ENCODE measurements at regions not wholly inside any gene's neighbourhood (a gene's known extent, or its start where the extent isn't known, plus 50 kb on each side); places are given as distances from the start of the nearest gene placed in this dataset.

- H3K27me3 Mint-ChIP-seq (ENCODE audit: low read depth) = peaks cover 13% of the 10 kb centered on the region
- ChIA-PET POLR2A (no interaction called here), CTCF (no interaction called here)
- no peaks in the 10 kb centered on the region for H3K36me3 Mint-ChIP-seq
- H3K4me1 Mint-ChIP-seq = peaks cover 25% of the 10 kb centered on the region
- no peak overlapping the region for H3K4me3 Mint-ChIP-seq
- no peaks in the 10 kb centered on the region for H3K9me3 Mint-ChIP-seq
- DNase-seq (ENCODE audit: low spot score) = no peak
- ATAC-seq = peak; percentile 22
- TF ChIP-seq ZNF263 (CRISPR knock-in tag; IDR thresholded peaks at IDR 0.05; ENCODE audit: low read depth) (peak; percentile 93), AR (CRISPR knock-in tag; IDR thresholded peaks at IDR 0.05) (no peak)
- H3K27ac Mint-ChIP-seq = no peak overlapping the region; the same call in 1 of the 2 replicates
These were observed 137.2 kb downstream of the DLL1 start for GRCh38 chr6:170153436-170154319.

DNA sequence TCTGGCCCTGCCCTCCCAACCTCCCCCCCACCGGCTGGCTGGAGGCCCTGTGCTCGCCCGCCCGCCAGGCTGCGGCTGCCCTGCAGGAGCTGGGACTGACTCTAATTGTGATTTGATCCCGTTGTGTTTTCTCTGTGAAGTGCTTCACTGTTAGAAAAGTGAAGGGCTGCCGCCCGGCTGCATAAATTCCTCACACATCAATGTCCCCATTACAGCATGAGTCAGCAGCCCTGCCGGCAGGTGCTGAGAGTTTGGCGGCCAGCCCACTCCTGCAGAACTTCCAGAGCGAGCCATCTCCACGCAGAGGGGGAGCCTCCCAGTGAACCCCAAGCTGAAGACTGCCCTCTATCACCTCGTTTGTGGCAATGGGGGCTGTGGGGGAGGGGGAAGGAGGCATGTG, 137.9 kb downstream of the DLL1 start:
- peak; percentile 52 for DNase-seq (ENCODE audit: low spot score)
- Mint-ChIP-seq H3K9me3 (no peaks in the 10 kb centered on the region), H3K4me1 (peaks cover 32% of the 10 kb centered on the region), H3K27ac (peak overlapping the region; percentile 49; the same call in 1 of the 2 replicates), H3K36me3 (no peaks in the 10 kb centered on the region), H3K27me3 (ENCODE audit: low read depth) (peaks cover 13% of the 10 kb centered on the region), H3K4me3 (no peak overlapping the region)
- TF ChIP-seq NFE2L1 (CRISPR knock-in tag; IDR thresholded peaks at IDR 0.05) (peak; percentile 70; the same call in 1 of the 2 replicates), USF1 (CRISPR knock-in tag; IDR thresholded peaks at IDR 0.05) (no peak), GRHL2 (CRISPR knock-in tag; IDR thresholded peaks at IDR 0.05; ENCODE audit: insufficient replicate concordance, severe bottlenecking) (no peak), PREB (CRISPR knock-in tag; IDR thresholded peaks at IDR 0.05; ENCODE audit: borderline replicate concordance) (no peak), ATF6 (CRISPR knock-in tag; IDR thresholded peaks at IDR 0.05) (no peak), ELF4 (CRISPR knock-in tag; IDR thresholded peaks at IDR 0.05; ENCODE audit: low read depth) (no peak), ZNF219 (CRISPR knock-in tag; IDR thresholded peaks at IDR 0.05; ENCODE audit: borderline replicate concordance) (no peak), ZSCAN18 (CRISPR knock-in tag; IDR thresholded peaks at IDR 0.05) (no peak), RELA (CRISPR knock-in tag; IDR thresholded peaks at IDR 0.05; ENCODE audit: borderline replicate concordance) (no peak), OVOL2 (CRISPR knock-in tag; IDR thresholded peaks at IDR 0.05; ENCODE audit: borderline replicate concordance) (no peak), ATF1 (CRISPR knock-in tag; IDR thresholded peaks at IDR 0.05) (no peak), SOX15 (CRISPR knock-in tag; IDR thresholded peaks at IDR 0.05) (no peak), FOXP4 (CRISPR knock-in tag; IDR thresholded peaks at IDR 0.05) (no peak), CBFB (CRISPR knock-in tag; IDR thresholded peaks at IDR 0.05; ENCODE audit: low read depth) (no peak)
- TF ChIP-seq, protein P1, sequence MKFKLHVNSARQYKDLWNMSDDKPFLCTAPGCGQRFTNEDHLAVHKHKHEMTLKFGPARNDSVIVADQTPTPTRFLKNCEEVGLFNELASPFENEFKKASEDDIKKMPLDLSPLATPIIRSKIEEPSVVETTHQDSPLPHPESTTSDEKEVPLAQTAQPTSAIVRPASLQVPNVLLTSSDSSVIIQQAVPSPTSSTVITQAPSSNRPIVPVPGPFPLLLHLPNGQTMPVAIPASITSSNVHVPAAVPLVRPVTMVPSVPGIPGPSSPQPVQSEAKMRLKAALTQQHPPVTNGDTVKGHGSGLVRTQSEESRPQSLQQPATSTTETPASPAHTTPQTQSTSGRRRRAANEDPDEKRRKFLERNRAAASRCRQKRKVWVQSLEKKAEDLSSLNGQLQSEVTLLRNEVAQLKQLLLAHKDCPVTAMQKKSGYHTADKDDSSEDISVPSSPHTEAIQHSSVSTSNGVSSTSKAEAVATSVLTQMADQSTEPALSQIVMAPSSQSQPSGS (CRISPR knock-in tag; IDR thresholded peaks at IDR 0.05; ENCODE audit: borderline replicate concordance, low read depth) = no peak
- TF ChIP-seq, protein P2, sequence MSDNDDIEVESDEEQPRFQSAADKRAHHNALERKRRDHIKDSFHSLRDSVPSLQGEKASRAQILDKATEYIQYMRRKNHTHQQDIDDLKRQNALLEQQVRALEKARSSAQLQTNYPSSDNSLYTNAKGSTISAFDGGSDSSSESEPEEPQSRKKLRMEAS (CRISPR knock-in tag; IDR thresholded peaks at IDR 0.05) = peak; percentile 36; the same call in 1 of the 2 replicates
- ChIA-PET POLR2A (interaction anchor here (1.1 kb wide), 1 partner anchor 86 kb away, joined by 3 read pairs; no protein-coding TSS in a partner anchor), CTCF (no interaction called here)
- peak; percentile 40 for ATAC-seq

Measured in WTC11 (cell line).